ENCODE measurements at regions not wholly inside any gene's neighbourhood (a gene's known extent, or its start where the extent isn't known, plus 50 kb on each side); places are given as distances from the start of the nearest gene placed in this dataset.

DNA sequence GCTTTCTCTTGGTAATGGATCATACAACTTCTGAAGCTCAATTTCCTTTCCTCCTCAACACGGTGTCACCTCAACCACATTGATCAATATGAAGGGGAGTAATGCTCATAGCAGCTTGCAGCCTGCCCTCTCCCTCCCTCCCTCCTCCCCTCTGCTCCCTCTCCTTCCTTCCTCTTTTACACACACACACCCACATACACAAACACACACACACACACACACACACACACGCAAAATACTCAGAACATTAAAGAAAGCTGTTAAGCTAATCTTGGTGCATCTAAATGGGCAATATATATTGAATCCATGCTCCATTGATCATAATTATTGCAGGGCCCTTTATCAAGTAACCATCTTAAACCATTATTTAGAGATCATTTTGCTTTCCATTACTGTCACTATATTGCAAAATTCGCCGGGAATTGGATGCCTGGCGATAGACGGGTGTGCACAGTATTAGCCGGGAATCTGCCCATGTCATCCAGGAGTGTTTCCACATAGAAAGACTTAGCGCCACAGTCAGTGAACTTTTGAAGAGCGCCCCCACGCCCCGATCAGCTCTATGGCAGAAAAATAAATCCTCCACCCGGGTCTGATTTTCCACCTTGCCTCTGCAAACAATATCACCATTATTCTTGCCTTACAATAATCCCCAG, 122.0 kb downstream of the PRLHR start:
- intact Hi-C loops (cut with DNase I): no loop called here
- no peaks in the 10 kb centered on the region for H3K4me1 ChIP-seq
- ATAC-seq: no peak
- TF ChIP-seq POLR2A (IDR thresholded peaks at IDR 0.05): no peak
- TF ChIP-seq, protein P1, sequence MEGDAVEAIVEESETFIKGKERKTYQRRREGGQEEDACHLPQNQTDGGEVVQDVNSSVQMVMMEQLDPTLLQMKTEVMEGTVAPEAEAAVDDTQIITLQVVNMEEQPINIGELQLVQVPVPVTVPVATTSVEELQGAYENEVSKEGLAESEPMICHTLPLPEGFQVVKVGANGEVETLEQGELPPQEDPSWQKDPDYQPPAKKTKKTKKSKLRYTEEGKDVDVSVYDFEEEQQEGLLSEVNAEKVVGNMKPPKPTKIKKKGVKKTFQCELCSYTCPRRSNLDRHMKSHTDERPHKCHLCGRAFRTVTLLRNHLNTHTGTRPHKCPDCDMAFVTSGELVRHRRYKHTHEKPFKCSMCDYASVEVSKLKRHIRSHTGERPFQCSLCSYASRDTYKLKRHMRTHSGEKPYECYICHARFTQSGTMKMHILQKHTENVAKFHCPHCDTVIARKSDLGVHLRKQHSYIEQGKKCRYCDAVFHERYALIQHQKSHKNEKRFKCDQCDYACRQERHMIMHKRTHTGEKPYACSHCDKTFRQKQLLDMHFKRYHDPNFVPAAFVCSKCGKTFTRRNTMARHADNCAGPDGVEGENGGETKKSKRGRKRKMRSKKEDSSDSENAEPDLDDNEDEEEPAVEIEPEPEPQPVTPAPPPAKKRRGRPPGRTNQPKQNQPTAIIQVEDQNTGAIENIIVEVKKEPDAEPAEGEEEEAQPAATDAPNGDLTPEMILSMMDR (IDR thresholded peaks at IDR 0.05): no peak
- 62 to 69% (median 65%) methylated on average over 12 of the region's 12 CpGs for WGBS, 4 donors
- H3K27me3 ChIP-seq: peaks cover 0 to 10% (median 0%) of the 10 kb centered on the region in 9 donors
- no peak for DNase-seq
- no peak overlapping the region for H3K4me3 ChIP-seq
- no peak overlapping the region for H3K27ac ChIP-seq
- H3K36me3 ChIP-seq: no peaks in the 10 kb centered on the region
- H3K9me3 ChIP-seq: peaks cover 0 to 6% (median 0%) of the 10 kb centered on the region in 12 donors

DNA sequence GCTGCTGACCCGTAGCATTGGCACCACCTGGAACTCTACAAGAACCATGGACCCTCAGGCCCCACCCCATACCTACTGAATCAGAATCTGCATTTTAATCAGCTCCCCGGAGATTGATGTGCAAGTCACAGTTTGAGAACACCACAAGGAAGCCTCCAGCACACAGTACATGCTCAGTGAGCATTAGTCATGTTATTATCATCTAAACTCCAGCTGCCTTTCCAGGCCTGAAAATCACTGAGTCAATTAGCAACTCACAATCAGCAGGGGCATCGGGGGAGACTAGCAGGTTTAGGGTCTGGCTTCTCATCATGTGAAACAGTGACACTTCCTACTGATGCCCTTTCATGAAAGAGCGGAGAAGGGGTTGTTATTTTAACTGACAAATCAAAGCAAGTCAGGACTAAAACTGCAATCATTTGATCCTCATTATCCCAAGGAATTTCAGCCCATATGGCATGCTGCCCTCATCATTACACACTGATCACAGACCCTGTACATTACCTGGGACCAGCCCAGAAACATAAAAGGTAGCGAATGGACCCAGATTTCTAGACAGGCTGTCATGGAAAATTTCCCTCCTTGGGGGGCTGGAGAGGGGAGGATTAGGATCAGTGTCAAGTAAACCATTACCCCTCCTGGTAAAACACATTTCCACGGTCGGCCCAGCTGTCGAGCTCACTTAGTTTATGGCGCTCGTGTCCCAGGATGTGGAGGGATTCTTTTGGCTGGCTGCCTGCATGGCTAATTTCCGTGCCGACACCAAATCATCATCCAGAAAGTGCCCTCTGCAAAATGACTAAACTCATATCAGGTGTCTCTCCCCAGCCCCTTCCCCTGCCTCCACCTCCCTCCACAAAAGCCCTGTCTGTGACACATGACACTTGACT, 122.8 kb downstream of the PRLHR start:
- no peak for DNase-seq
- Histone ChIP-seq H3K4me1 (no peaks in the 10 kb centered on the region), H3K9me3 (peaks cover 0 to 6% (median 0%) of the 10 kb centered on the region in 12 donors), H3K27ac (no peak overlapping the region), H3K4me3 (no peak overlapping the region), H3K27me3 (peaks cover 0 to 17% (median 0%) of the 10 kb centered on the region in 9 donors), H3K36me3 (no peaks in the 10 kb centered on the region)
- TF ChIP-seq POLR2A (IDR thresholded peaks at IDR 0.05): no peak
- TF ChIP-seq, protein P1 (IDR thresholded peaks at IDR 0.05): no peak
- WGBS, 4 donors: 70 to 76% (median 72%) methylated on average over 12 of the region's 12 CpGs
- no peak for ATAC-seq
- intact Hi-C loops (cut with DNase I): no loop called here

DNA sequence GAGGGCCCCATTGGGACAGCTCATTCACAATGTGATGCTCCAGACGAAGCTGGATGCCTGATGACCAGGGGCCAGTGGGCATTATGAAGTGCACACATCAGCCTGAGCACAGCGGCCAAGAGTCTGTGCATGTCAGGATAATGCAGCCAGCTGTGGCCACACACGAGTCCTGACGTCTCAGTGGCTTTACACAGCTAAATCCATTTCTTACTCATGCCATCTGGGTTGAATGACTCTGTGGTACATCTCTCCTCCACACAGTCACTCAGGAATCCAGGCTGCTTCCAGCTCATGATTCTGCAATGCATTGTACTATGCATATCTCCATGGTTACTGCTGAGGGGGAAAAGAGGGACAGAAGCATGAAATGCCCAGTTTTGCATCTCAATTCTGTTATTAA, 123.6 kb downstream of the PRLHR start:
- H3K9me3 ChIP-seq: peaks cover 0 to 6% (median 0%) of the 10 kb centered on the region in 12 donors
- H3K27ac ChIP-seq: no peak overlapping the region
- no peaks in the 10 kb centered on the region for H3K4me1 ChIP-seq
- no peaks in the 10 kb centered on the region for H3K36me3 ChIP-seq
- no peak for TF ChIP-seq POLR2A (IDR thresholded peaks at IDR 0.05)
- no peak overlapping the region for H3K4me3 ChIP-seq
- intact Hi-C loops (cut with DNase I): no loop called here
- DNase-seq (no peak), ATAC-seq (no peak)
- 67 to 81% (median 76%) methylated on average over 4 of the region's 4 CpGs for WGBS, 4 donors
- H3K27me3 ChIP-seq: peaks cover 0 to 20% (median 0%) of the 10 kb centered on the region in 9 donors

DNA sequence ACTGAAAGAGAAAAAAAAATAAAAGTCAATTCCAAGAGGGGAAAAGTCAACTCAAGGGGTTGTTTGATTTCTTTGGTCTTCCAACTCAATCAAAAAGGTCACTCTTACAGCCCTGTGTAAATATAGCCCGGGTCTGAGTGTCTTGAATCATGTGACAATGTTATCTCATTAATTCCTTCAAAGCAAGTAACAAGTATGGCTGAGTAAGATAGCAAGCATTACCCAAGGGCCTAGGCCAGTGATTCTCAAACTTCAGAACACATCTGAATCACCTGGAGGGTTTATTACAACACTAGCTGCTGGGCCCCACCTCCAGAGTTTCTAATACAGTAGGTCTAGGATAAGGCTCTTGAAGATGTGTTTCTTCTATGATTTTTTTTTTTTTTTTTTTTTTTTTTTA, 125.0 kb downstream of the PRLHR start:
- DNase-seq (no peak), ATAC-seq (no peak)
- no peak for TF ChIP-seq POLR2A (IDR thresholded peaks at IDR 0.05)
- TF ChIP-seq, protein P1 (IDR thresholded peaks at IDR 0.05): no peak
- 0 to 25% (median 10%) methylated on average over 1 of the region's 1 CpG for WGBS, 4 donors
- intact Hi-C loops (cut with DNase I): no loop called here
- H3K27ac ChIP-seq: no peak overlapping the region
- H3K4me1 ChIP-seq: no peaks in the 10 kb centered on the region
- no peak overlapping the region for H3K4me3 ChIP-seq
- H3K36me3 ChIP-seq: no peaks in the 10 kb centered on the region
- peaks cover 0 to 20% (median 4%) of the 10 kb centered on the region in 9 donors for H3K27me3 ChIP-seq
- peaks cover 0 to 6% (median 0%) of the 10 kb centered on the region in 12 donors for H3K9me3 ChIP-seq

All from heart left ventricle (tissue), 16 donors.